MG63 (cell line): ENCODE measurements at regions not wholly inside any gene's neighbourhood (a gene's known extent, or its start where the extent isn't known, plus 50 kb on each side); places are given as distances from the start of the nearest gene placed in this dataset.
"Not testable (repeated sequence)": the region's sequence is repeated elsewhere in the genome, so short reads cannot be mapped to it uniquely, and the experiment has no call there.

Experiments used
- DNase-seq: peaks from one replicate; pipeline ENCODE4 v3.0.0-alpha.2; 2020
- H3K27me3 ChIP-seq: fragments of 250-450 bp; sonication (Bioruptor Pico); 2 replicates; pipeline ENCODE4 v1.5.1; 2020; ENCODE audit warnings: mild to moderate bottlenecking, moderate library complexity
- H3K36me3 ChIP-seq: fragments of 250-450 bp; sonication (Bioruptor Pico); 2 replicates; pipeline ENCODE4 v1.5.1; 2020; ENCODE audit warnings: mild to moderate bottlenecking, moderate library complexity
- H3K4me3 ChIP-seq: fragments of 250-450 bp; sonication (Bioruptor Pico); 2 replicates; pipeline ENCODE4 v1.5.1; 2020; ENCODE audit warnings: mild to moderate bottlenecking, moderate library complexity
- H3K9me3 ChIP-seq: fragments of 250-450 bp; sonication (Bioruptor Pico); 2 replicates; pipeline ENCODE4 v1.5.1; 2020; ENCODE audit warnings: mild to moderate bottlenecking, moderate library complexity

DNA sequence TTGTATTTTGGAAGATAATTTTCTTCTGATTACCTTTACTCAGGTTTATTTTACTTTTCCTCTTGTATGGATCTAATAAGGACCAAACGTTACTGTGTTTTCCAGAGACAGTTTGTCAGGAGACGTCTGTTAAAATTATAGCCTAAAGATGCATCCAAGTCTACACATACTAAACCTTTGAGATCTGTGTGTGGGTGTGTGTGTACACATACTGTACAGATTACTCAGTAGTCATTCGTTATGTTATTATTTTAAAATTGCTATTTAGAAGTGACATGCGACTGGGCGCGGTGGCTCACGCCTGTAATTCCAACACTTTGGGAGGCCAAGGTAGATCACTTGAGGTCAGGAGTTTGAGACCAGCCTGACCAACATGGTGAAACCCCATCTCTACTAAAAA lies 51.6 kb upstream of the CNTLN start:
- no peak for DNase-seq
- Histone ChIP-seq H3K36me3 (no peaks in the 10 kb centered on the region), H3K27me3 (no peaks in the 10 kb centered on the region), H3K9me3 (no peaks in the 10 kb centered on the region), H3K4me3 (no peak overlapping the region)

DNA sequence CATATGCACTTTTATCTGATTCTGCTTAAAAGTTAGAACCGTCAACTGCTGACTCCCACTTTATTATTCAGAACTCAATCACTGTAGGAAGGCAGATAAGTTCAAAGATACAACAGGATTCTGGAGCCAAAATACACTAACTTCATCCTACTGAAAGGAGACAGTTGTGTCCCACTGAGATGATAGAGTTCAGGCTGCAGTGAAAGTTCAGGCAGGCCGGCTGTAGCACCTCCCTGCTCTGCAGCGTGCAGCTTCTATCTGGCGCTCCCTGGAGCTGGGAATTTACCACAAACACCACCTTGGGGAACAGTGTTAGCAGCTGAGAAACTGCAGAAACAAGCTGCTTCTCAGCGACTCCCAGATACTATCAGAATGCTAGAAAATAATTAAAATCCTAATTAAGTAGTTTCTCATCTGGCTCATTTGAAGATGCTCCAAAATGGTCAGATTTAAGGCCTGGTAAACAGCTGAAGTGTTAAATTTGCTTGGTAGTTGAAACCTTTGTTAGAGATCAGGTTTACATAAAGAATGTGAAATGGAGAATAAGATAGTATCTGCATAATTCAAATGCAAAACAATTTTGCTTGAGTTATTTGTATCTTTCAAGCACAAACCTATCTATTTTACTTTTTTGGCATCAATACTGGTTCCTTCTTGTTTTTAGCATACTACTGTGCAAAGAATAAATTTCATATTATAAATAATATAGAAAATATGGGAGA lies 52.3 kb upstream of the CNTLN start:
- no peak for DNase-seq
- H3K36me3 ChIP-seq, result no peaks in the 10 kb centered on the region
- H3K4me3 ChIP-seq, result no peak overlapping the region
- H3K27me3 ChIP-seq, result no peaks in the 10 kb centered on the region
- no peaks in the 10 kb centered on the region for H3K9me3 ChIP-seq

DNA sequence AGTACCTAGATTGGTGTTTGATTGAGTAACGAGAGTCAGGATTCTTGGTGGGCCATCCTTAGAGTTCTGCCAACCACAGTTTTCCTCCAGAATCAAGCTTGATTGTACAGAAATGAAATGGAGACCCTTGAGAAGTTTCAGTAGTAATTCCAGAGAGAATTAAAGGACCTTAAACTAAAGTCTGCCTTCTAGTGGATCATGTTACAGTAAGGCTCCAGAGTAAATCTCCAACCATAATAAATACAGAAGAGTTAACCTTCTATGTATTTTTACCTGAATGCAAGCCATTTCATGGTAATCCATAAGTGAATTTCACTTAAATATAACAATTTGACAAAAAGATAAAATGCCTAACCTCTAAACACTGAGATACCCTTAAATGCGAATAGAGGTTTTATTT lies 53.0 kb upstream of the CNTLN start:
- H3K36me3 ChIP-seq, result no peaks in the 10 kb centered on the region
- H3K27me3 ChIP-seq, result no peaks in the 10 kb centered on the region
- no peak for DNase-seq
- no peaks in the 10 kb centered on the region for H3K9me3 ChIP-seq
- H3K4me3 ChIP-seq, result no peak overlapping the region

DNA sequence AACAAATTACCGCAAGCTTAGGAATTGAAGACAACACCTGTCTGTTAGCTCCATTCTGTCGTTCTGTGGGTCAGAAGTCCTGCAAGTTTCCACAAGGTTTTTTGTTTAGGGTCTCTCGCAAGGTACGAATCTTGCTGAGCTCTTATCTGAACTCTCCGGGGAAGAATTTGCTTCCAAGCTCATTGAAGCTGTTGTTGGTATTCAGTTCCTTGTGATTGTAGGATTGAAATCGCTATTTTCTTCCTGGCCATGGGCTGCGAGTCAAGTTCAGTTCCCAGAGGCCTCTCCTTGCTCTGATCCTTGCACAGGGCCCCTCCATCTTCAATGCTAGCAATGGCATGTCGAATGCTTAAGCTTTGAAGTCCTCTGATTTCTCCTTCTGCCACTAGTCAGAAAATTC lies 53.5 kb upstream of the CNTLN start:
- Histone ChIP-seq H3K36me3 (no peaks in the 10 kb centered on the region), H3K27me3 (no peaks in the 10 kb centered on the region), H3K9me3 (no peaks in the 10 kb centered on the region), H3K4me3 (no peak overlapping the region)
- no peak for DNase-seq

DNA sequence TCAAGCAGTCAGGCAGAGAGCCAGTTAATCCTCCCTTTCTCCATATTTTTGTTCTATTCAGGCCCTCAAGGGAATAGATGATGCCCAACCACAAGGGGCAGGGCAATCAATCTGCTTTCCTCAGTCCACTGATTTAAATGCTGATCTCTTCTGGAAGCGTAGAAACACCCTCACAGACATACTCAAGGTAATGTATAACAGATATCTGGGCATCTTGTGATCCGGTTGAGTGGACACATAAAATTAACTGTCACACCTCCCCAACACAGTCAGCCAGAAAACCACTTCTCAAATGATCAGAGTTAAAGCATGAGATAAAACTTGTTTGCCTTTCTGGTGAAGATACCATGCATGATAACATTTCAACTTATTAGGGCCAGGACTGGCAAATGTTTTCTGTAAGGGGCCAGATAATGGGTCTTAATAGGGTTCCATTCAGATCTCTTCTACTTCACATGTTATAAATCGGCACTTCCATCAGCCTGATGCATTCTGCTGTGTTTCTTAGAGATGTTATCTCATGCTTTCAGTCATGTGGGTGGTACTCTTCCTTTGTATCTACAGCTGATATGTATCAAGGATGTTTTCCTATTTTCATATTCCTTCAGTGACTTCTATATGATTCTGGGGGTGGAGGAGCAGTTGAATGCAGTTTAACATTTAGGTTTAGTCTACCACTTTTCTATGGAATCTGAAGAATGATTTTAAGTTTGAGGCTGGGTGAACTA lies 58.9 kb upstream of the CNTLN start:
- no peak for DNase-seq
- H3K36me3 ChIP-seq, result no peaks in the 10 kb centered on the region
- H3K9me3 ChIP-seq, result no peaks in the 10 kb centered on the region
- no peak overlapping the region for H3K4me3 ChIP-seq
- H3K27me3 ChIP-seq, result no peaks in the 10 kb centered on the region

DNA sequence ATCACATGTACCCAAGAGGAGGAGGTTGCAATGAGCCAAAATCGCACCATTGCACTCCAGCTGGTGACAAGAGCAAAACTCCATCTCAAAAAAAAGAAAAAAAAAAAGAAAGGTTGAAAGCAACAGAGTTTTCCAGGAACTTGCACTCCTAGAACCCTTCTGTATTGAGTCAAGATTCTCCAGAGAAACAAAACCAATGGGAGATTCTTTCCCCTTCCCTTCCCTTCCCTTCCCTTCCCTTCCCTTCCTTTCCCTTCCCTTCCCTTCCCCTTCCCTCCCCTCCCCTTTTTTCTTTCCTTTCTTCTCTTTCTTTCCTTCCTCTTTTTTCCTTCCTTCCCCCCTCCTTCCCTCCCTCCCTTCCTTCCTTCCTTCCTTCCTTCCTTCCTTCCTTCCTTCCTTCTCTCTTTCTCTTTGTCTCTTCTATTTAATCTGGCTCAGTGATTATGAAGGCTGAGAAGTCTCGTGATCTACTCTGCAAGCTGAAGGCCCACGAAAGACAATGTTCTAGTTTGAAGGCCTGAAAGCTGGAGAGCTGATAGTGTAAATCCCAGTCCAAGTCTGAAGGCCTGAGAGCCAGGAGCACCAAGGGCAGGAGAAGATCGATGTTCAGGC lies 59.6 kb upstream of the CNTLN start:
- Histone ChIP-seq H3K27me3 (no peaks in the 10 kb centered on the region), H3K9me3 (no peaks in the 10 kb centered on the region), H3K4me3 (no peak overlapping the region), H3K36me3 (no peaks in the 10 kb centered on the region)
- DNase-seq, result no peak

DNA sequence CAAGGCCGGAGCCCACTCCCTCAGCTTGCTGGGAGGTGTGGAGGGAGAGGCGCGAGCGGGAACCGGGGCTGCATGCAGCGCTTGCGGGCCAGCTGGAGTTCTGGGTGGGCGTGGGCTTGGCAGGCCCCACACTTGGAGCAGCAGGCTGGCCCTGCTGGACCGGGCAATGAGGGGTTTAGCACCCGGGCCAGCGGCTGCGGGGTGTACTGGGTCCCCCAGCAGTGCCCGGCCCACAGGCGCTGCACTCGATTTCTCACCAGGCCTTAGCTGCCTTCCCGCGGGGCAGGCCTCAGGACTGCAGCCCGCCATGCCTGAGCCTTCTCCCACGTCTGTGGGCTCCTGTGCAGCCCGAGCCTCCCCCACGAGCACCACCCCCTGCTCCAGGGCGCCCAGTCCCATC lies 62.3 kb upstream of the CNTLN start:
- H3K4me3 ChIP-seq, H3K36me3 ChIP-seq, H3K9me3 ChIP-seq, DNase-seq, H3K27me3 ChIP-seq: not testable (repeated sequence)

DNA sequence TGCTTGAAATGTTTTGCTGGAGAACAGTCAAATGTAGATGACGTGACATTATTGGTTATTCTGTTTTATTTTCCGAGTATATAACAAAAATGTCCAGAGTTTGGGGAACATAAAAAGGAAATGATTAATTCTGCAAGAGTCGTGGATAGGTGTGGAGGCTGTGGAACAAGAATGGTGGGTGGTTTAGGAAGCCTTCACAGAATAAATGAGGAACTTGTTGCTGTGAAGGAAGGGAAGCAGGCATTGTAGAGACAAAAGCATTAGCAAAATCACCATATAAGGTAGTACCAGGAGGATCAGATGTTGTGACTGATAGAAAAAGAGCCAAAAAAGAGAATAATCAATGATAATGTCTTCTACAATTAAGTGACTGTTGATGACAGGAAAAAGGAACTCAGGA lies 66.2 kb upstream of the CNTLN start:
- Histone ChIP-seq H3K27me3 (no peaks in the 10 kb centered on the region), H3K36me3 (no peaks in the 10 kb centered on the region), H3K9me3 (no peaks in the 10 kb centered on the region), H3K4me3 (no peak overlapping the region)
- DNase-seq, result no peak

DNA sequence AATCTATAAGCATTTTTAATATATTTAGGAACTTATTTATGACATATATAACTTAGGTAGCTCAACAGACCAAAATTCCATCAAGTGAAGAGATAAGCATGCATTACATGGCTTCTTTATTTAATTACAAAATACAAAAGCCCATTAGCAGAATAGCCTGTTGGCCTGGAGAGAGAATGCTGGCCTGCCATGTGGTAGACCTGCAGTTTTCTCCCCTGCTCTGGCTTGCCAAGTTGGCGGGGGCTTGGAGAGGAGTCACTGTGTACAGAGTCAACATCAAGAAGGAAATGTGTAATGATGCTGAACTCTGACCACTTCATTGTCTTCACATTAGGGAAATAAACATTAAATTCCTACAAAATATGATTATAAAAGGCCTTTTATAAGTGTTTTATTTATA lies 69.8 kb upstream of the CNTLN start:
- peak; percentile 86 for DNase-seq
- no peaks in the 10 kb centered on the region for H3K27me3 ChIP-seq

DNA sequence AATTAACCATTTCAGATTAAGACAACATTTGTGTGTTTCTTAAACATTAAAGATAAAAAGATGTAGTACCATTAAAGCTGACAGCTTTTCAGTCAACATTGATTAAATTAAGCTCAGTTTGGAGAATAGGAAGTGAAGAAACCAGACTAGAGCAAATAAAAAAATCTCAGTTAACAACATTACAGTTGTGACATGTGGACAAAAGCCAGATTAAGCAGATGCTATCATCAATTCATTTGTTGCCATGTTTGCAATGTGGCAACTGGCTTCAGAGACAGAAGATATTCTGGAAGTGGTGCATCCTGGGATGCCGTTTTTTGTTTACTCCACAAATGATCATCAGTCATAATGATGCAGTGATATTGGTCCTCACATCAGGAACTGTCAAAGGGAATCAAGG lies 70.3 kb upstream of the CNTLN start:
- H3K36me3 ChIP-seq, result no peaks in the 10 kb centered on the region
- no peak for DNase-seq
- H3K9me3 ChIP-seq, result no peaks in the 10 kb centered on the region
- no peak overlapping the region for H3K4me3 ChIP-seq
- H3K27me3 ChIP-seq, result no peaks in the 10 kb centered on the region

More for the DNA sequence above, 69.8 kb upstream of the CNTLN start:
- H3K9me3 ChIP-seq, result no peaks in the 10 kb centered on the region
- no peak overlapping the region for H3K4me3 ChIP-seq
- no peaks in the 10 kb centered on the region for H3K36me3 ChIP-seq

DNA sequence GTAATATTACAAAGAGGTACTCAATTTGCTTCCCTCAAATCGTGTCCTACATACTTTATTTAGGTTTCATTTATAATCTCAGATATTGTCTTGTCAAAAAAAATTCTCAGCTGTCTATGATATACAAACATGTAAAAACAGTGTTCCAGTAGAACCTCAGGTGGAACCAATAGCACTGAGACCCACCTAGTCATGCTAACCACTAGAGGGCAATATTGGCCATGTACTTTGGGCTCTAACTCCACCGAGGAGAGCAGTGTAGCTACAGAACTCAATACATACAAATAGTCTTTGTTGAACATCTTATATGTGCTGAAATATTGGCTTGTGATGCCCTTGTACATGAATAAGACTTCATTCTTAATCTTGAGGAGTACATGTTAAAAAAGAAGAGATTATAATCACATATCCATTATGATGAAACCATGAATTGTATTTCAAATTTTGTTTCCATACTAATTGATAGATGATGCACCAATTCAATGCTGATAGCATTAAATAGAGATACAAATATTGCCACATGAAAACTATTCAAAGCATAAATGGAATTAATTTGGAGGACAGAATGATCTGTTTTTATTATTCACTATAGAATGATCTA lies 71.2 kb upstream of the CNTLN start:
- Histone ChIP-seq H3K4me3 (no peak overlapping the region), H3K9me3 (no peaks in the 10 kb centered on the region), H3K27me3 (no peaks in the 10 kb centered on the region), H3K36me3 (no peaks in the 10 kb centered on the region)
- DNase-seq, result peak; percentile 37

DNA sequence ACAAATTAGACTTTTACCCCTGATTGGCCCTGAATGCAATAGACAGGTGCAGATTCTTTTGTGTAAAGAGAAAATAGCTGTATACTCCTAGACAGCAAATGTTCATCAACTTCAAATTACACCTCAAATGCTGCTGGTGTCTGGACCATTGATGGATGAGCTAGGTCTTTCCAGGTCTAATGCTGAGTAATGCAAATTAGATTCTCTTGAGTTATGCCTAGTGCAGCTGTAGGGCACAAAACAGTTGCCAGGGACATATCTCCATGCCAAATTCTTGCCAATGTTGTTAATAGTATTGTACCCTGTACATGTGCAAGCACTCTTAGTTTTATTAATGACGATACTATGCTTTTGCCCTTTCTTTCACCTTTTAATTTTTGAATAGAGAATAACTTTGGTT lies 72.3 kb upstream of the CNTLN start:
- DNase-seq, result no peak
- no peaks in the 10 kb centered on the region for H3K9me3 ChIP-seq
- no peaks in the 10 kb centered on the region for H3K36me3 ChIP-seq
- H3K27me3 ChIP-seq, result no peaks in the 10 kb centered on the region
- H3K4me3 ChIP-seq, result no peak overlapping the region

DNA sequence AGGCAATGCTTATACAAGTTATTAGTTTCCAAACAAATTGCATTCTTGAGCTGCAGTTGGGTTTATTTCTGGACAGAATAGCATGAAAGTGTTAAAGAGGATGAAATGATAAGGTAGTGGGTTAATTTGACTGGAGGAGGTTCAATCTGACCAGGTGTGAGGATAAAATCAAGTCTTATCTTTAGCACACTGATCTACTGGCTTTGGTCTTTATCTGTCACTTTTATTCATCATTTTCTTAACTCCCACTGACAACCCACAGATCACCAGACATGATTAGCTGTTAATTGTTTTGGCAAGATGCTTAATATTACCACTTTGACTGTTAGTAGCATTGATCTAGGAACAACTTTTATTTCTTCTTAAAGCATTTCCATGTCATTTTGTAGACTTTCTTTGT lies 74.4 kb upstream of the CNTLN start:
- no peak overlapping the region for H3K4me3 ChIP-seq
- no peaks in the 10 kb centered on the region for H3K27me3 ChIP-seq
- no peaks in the 10 kb centered on the region; the same call in 1 of the 2 replicates for H3K9me3 ChIP-seq
- no peak for DNase-seq
- no peaks in the 10 kb centered on the region for H3K36me3 ChIP-seq

DNA sequence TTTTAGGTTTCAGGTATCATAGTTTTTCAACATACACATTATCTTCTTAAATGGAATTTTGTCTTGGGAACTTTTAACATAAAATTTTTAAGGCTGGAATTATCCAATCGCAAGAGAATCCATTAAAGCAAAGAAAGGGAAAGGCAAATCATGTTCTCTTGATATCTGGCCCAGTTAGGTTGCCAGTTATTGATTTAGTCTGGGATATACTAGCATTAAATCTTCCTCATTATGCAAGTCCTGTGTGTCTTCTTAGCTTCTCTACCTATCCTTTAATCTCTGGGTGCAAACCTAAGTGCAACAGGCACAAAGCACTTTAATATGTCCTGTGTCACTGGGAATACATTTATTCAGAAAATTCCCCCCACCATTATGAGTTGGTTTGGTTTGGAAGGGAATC lies 75.4 kb upstream of the CNTLN start:
- Histone ChIP-seq H3K27me3 (no peaks in the 10 kb centered on the region), H3K36me3 (no peaks in the 10 kb centered on the region), H3K4me3 (no peak overlapping the region), H3K9me3 (no peaks in the 10 kb centered on the region; the same call in 1 of the 2 replicates)
- no peak for DNase-seq

DNA sequence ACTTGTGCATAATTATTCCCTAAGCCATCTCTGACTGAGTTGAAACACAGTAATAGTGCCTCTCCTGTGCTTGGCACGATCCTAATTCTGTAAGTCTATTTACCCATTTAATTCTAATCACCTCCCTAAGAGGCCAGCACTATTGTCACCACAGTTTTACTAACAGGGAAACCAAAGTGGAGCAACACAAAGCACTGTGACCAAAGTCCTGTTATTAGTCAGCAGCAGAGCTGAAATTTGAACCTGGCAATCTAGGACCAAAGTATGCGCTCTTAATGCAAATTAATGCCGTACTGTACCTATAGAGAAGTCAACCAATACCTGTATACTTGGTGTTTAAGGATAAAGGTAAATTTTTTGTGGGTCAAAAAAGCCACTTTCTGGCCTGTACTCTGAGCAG lies 77.1 kb upstream of the CNTLN start:
- H3K9me3 ChIP-seq, result no peaks in the 10 kb centered on the region; the same call in 1 of the 2 replicates
- no peak for DNase-seq
- H3K27me3 ChIP-seq, result no peaks in the 10 kb centered on the region
- no peaks in the 10 kb centered on the region for H3K36me3 ChIP-seq
- no peak overlapping the region for H3K4me3 ChIP-seq

DNA sequence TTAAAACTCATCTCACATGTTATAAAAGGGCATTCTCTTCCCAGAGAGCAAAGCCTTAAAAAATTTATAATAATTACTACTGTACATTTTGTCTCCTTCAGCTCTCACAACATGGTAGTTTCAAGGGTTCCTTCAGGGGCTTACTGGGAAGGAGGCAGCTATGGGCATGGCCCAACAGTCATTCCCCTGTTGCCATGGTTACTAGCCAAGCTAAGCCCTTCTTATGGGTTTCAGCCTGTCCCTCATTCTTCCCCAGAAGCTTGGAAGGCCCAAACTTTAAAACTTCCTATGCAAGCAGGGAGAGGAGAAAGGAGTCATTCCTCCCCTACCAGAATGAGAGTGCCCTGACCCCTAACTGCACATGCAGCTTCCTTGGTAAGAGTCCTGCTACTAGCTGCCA lies 82.2 kb upstream of the CNTLN start:
- Histone ChIP-seq H3K36me3 (no peaks in the 10 kb centered on the region), H3K9me3 (no peaks in the 10 kb centered on the region; the same call in 1 of the 2 replicates), H3K4me3 (no peak overlapping the region), H3K27me3 (no peaks in the 10 kb centered on the region)
- no peak for DNase-seq

DNA sequence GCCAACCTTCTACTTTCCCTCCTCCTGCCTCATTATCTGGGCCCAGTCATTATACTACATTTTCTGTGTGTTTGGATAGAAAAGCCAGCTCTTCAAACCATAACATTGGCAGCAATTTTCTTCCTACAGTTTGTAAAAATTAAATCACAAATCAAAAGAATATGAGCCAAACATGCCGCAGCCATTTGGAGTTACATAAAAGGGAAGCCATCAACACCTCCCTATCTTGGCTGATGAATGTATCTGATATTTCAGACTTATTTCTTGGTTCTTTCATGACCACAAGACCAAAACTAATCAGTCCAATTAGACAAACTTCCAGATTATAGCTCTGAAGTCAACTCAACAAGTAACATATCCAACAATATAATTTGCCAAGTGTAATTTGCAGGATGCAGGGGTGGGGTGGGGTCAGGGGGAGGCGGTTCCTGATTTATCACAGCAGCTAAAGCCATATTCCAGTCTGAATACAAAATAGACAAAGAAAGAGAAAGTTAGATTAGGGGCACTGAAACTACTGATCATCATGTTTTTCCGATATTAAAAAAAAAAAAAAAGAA lies 89.4 kb upstream of the CNTLN start:
- no peaks in the 10 kb centered on the region for H3K27me3 ChIP-seq
- no peak overlapping the region for H3K4me3 ChIP-seq
- H3K36me3 ChIP-seq, result no peaks in the 10 kb centered on the region; the same call in 1 of the 2 replicates
- H3K9me3 ChIP-seq, result no peaks in the 10 kb centered on the region
- DNase-seq, result no peak
